HG02981 (cell line): ENCODE measurements at regions not wholly inside any gene's neighbourhood (a gene's known extent, or its start where the extent isn't known, plus 50 kb on each side); places are given as distances from the start of the nearest gene placed in this dataset.
"Not testable (repeated sequence)": the region's sequence is repeated elsewhere in the genome, so short reads cannot be mapped to it uniquely, and the experiment has no call there.

ENCODE experiments used
- ATAC-seq: cut with Tn5 transposase; IDR thresholded peaks from one replicate; pipeline ENCODE4 v1.9.1; 2021; ENCODE audit warnings: mild to moderate bottlenecking, moderate library complexity; ENCODE audit not compliant: unreplicated experiment

DNA sequence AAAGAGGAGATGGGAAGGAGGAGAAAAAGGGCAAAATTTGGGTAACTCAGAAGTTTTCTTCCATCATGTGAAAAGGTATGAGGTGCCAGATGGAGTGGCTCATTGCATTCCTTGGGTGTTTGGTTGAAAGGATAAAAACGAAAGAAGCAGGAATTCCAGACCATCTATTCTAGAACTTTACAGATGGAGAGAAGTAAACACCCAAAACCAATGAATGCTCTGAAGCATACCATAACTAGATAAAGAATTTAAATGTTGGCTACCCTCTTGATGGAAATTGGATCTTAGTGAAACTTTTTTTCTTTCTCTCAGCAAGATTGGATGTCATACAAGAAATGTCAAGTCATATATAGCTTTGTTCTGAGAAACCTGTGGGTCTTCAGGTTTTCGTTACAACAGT lies 175.6 kb upstream of the FAR2 start:
- no peak for ATAC-seq

DNA sequence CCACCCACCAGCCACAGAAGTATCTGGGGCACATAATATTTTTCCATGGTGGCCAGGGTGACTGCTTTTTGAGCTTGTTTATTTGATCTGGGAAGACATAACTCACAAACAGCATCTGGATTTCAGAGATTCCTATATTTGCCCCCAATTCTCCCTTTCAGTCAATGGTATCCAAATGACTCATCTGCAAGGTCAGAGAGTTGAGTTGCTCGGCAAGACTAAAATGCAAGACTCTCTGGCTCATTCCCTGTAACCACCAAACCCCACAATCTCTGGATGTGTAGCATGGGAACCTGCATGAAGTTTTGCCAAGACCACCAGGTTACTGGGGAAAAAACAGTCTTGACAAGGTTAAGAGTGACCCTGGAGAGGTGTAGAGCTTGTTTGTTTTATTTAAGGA lies 174.9 kb upstream of the FAR2 start:
- no peak for ATAC-seq

DNA sequence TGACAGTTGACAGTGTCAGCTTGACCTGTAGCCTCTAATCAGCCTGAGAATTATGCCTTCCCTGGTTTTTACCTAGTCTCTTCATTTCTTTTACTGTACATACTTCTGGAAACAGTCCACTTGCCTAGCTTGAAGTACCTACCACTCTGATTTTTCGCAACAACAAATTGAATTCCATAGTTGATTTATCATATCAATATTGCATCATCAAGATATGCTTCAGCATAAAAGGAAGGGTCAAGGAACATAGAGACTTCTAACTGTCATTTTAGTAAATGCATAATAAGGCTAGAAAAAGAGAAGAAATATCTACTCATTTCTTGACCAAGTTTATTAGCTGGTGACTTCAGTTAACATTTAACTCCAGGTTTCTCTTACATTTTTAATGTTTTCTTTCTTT lies 174.2 kb upstream of the FAR2 start:
- ATAC-seq = no peak

DNA sequence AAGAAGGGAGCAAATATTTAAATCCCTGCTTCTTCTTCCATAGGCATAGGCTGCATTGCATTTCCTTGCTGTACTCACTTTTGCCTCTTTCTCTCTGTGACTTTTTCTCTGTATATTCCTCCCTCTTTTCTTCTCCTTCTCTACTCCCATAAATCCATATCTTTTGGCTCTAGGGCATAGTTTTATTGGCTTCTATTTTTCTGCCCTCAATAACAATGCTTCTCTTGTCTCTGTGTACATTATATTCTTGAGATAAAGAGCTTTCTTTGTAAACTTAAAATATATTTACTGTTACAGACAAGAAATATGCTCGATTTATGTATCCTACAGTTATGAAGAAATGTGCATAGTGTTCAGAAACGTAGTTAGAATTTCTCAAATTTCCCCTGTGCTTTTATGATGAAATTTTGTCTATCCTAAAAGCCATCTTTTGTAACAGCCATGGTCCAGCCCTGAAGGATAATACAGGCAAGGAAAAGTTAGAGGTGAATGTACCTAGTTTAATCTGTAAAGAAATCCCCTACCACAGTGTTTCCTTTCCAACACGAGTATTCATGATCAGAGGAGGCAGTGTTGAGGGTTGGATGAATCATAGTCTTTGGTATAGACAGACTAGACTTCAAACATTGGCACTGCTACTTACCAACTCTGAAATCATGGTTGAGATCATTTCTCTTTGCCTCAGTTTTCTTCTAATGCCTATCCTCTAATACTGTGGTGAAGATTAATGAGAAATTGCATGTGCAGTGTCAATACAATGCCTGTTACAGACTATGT lies 173.3 kb upstream of the FAR2 start:
- ATAC-seq = no peak

DNA sequence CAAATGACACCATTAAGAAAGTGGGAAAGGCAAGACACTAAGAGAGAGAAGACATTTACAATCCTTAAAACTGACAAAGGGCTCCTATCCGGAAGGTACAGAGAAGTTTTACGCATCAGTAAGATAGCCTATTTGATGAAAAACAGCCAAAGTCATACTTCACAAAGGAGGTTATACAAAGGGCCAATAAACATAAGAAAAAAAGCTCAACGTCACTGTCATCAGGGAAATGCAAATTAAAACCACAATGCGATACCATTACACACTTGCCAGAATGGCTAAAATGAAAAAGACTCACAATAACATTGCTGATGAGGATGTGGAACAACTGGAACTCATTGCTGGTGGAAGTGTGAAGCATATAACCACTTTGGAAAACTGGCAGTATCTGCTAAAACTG lies 168.6 kb upstream of the FAR2 start:
- no peak for ATAC-seq

DNA sequence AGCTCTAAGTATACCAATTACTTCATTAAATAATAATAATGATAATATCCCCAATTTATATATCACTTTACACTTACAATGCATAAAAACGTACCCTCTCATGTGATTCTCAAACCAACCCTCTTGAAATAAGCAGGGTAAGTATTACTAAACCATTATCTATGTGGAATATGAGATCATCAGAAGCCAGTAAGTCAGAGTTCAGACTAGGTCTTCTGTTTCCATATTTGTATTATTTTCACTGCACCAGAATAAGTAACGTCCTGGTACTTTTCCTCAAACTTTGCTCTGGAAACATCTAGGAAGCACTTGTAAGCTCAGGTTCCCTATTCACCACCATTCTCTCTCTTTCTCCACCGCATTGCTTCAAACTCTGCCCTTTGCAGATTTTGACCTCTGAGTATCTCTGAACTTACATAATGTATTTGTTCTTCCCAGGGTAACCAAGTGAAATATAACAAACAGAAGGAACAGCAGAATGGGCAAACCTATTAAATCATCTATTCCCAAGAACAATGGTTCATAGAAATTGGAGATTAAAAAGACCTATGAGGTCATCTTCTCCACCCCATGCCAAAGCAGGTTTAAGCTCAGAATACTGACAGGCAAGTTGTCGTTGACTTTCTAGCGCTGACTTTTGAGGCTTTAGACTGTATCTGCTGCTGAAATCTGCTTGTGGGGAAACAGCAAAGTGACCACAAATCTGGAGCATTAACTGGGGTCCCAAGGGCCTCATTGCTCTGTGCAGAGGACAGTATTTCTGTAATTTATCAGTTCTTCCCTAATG lies 161.3 kb upstream of the FAR2 start:
- no peak for ATAC-seq

DNA sequence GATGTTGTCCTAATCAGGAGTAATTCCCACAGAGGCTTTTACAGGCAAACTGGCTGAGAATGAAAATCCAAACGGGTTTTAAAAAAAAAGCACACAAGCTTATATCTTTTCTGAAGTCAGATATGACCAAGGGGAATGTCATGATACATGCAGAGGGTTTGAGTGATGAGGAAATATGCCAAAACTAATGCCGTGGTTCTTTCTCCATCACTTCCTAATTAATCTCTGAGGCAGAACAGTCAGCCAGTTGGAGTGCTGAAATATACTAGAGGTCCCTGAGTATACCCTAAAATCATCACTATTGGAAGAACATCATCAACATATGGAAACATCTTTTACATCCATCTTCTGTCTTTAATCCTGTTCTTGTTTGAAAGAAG lies 160.8 kb upstream of the FAR2 start:
- ATAC-seq = no peak

DNA sequence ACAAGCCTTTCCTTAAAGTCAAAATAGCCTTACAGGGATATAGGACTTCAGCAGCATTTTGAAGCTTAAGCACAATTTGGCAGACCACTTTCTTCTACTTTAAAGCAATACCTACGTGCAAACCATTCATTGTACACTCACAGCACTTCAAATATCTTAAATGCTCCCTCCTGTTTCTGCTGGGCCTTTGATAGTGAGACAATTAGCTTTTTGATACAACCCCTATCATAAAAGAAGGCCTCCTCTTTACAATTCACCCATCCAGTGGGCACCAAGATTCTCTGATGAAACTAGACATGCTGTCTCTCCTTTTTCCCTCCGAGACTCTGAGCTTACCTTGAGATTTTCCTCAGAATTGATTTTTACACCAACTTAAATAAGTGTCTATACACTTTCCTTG lies 157.5 kb upstream of the FAR2 start:
- no peak for ATAC-seq

DNA sequence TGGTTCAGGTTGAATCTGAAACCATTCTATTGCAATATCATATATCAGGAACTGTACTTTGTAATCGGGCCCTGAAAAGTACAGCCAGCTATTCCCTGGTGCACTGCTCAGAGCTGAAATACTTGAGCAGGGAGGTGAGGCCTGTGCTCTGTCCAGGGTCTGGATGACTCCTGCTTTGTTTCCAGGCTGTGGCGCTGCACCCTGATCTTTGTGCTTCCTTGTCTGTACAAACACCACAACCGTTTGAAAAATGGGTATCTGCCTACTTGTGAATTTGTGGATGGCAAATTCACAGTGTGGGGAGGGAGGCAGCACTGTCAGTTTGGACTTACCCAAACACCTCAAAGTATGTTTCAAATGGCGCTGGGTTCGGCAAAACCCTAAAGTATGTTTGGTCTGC lies 155.4 kb upstream of the FAR2 start:
- ATAC-seq = no peak

DNA sequence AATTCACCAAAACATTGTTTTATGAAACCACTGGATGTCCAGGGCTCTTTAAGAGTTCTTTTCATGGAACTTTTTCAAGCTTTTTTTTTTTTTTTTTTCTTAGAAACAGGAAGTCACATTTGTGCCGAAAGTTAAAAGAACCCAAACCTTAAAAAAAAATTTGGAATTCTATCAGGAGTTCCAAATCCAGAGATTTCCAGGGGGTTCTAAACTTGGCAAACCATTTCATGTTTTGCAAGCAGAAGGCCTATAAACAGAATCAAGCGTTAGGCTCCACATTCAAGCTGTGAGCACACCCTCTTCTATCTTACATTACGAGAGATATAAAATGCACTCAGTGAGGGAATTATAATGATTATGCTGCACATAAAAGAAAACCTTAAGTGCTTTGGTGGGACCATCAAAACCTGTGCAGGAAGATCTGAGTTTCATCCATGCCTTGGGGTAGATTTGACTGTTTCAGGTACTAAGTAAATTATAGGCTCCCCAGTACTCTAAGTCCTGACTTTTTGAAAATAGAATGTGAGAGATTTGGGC lies 154.8 kb upstream of the FAR2 start:
- no peak for ATAC-seq

DNA sequence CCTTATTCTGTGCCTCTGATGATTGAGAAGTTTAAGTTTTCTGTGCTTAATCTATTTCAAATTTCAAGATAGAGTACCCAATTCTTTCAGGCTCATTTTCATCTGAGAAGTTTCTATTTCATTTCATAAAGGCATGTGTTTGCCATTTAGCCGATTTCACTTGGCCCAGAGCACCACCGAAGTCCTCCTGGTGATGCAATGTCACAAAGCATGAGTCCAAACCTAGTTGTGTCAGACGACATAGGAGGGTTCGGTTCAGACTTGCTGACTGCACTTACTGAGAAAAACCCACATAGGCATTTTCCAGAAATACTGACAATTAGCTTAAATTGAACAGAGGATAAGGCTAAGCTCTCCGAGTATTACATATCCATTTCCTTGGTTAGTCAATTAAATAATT lies 152.4 kb upstream of the FAR2 start:
- ATAC-seq = no peak

DNA sequence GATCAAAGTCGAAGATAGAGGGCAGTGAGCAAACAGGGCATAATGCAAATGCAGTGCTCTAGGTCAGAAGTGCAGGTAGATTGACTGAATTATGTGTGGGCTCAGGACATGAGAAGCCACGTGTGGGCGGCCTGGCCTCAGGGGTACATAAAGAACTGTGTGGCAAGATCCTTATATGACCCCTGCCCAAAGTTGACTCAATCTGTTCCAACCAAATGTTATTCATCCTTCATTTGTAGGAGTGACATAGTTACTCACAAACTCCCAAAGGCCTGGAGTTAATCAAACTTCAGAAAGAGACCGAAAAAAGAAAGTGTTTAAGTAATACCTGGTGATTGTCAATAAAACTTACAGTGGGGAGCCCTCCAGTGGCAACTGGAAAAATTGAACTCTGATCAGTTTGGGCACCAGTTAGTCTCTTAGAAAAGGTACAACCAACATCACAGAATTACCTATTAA lies 150.4 kb upstream of the FAR2 start:
- ATAC-seq = no peak

DNA sequence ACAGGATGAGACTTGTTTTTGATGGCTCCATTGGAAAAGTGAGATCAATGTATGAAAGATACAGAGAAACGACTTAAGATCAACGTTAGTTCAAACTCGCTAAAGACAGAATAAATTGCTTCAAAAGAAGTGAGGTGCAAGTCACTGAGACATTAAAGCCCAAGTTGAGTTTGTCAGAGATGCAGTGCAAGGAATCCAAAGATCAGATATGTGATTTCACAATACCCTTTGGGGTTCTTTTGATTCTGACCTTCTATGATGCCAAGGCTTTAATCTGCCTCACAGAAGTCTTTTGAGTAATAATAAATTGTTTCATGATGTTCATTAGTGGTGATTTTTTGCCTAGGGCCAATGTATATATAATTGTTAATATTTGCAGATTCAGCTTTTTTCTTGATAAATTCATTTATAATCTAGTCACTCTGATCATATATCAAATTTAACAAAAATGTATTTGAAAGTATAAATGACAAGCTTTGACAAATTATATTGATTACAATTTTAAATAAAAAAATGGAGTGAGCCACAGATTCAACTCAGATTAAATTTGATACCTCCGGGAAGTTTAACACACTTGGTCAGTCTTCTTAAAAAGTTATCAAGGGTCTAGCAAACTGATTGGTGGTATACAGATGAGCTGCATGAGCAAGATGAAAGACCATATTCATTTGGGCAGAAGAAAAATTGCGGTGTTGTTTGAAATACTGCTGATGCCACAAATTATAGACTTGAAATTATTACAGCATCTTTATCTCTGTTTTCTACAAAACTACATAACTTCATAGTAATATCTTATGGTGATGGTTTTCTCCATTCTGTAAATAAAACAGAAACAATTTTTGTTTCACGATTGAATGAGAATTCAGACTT lies 144.8 kb upstream of the FAR2 start:
- no peak for ATAC-seq

DNA sequence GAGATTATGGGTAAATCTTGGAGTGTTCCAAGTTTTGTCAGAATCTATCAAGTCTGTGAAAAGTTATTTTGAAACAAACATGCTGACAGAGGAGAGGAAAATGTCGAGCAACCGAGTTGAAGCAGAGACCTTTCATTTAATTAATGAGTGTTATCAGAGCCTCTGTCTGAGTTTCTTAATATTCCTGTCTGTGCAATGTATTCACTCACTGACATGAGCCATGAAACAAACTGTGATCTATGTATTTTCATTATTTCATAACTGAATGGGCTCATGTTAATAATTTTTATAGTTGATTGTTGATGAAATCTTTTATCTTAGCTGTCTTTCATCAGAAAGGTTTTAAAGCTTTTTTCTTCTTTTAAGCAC lies 144.2 kb upstream of the FAR2 start:
- no peak for ATAC-seq

DNA sequence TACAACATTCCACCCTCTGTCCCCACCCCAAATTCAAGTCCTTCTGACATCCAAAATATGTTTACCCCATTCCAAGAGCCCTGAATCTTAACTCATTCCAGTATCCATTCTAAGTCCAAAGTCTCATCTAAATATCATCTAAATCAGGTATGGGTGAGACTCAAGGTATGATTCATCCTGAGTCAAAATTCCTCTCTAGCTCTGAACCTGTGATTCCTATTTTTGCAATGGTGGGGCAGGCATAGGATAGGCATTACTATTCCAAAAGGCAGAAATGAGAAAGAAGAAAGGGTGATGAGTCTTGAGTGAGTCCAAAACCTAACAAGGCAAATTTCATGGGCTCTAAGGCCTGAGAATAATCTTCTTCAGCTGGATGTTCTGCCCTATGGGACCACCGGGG lies 140.3 kb upstream of the FAR2 start:
- ATAC-seq = no peak

DNA sequence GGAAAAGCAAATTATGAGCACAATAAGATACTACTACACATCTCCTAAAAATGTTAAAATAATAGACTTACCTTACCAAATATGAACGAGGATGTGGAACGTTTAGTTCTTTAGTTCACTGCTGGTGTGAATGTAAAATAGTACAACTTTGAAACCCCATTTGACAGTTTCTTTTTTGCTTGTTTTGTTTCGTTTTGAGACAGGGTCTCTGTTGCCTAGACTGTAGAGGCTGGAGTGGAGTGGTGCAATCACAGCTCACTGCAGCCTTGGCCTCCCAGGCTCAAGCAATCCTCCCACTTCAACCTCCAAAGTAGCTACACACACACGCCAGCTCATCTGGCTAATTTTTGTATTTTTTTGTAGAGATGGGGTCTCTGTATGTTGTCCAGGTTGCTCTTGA lies 136.4 kb upstream of the FAR2 start:
- no peak for ATAC-seq

DNA sequence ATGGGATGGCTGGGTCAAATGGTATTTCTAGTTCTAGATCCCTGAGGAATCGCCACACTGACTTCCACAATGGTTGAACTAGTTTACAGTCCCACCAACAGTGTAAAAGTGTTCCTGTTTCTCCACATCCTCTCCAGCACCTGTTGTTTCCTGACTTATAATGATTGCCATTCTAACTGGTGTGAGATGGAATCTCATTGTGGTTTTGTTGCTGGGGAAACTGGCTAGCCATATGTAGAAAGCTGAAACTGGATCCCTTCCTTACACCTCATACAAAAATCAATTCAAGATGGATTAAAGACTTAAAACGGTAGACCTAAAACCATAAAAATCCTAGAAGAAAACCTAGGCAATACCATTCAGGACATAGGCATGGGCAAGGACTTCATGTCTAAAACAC lies 131.5 kb upstream of the FAR2 start:
- not testable (repeated sequence) for ATAC-seq

DNA sequence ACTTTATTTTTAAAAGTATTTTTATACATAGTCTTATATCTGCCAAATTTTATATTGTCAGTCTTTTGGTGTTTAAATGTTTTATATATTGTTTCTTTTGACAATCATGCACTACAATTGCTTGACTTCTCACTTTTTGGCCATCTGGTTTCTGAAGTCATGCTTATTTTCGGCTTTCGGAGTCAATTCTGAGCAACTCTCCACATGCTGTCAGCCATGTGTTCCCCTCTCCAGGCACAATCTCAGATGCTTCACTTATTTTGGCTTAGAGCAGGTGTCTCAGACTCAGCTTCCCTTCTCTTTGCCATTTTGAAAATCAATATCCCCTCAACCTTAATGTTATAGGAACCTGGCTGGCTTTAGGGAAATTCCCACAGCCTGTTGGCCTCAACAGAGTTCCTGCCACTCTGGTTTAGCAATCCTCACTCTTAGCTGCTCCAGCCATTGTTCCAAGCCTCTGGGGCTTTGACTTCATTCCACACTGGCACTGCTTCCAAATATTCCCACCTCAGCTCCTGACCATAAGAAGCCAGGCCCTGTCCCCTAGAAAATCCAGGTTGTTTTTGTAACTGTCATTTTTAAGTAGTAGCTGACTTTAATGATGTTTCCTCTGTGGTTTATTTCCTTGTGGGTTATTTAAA lies 125.5 kb upstream of the FAR2 start:
- no peak for ATAC-seq

DNA sequence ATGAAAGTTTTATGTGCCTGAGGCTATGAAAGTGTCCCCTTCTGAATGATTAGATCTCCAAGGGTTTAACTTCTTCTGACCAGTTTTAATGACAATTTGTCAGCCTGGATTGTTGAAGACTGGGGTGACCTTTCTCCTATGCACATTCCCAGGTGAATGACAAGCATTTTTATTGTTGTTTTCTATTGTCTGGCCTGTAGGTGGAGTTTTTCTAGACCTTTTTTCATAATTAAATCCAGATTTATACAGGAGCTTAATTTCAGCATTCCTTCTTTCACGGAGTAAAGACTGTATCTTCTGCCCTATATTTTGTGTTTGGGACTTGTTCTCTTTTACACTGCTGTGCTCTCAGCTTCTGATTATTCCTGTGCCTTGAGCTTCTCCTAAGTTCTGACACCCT lies 125.0 kb upstream of the FAR2 start:
- ATAC-seq = no peak

DNA sequence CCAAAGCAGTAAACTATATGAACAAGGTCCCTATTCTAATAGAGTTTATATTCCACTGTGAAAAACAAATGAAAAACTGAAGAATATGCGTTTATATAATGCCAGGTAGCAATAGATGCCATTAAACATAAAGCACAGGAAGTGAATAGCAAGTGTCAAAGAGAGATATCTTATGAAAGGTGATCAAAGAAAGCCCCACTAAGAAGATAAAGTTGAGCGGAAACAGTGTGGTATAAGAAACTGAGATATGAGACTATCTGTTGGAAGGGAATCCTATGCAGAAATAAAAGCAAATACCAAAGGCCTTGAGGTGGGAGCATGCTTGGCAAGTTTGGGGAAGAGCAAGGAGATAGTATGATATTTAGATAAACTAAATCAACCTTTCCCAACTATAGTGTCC lies 123.1 kb upstream of the FAR2 start:
- ATAC-seq = no peak

DNA sequence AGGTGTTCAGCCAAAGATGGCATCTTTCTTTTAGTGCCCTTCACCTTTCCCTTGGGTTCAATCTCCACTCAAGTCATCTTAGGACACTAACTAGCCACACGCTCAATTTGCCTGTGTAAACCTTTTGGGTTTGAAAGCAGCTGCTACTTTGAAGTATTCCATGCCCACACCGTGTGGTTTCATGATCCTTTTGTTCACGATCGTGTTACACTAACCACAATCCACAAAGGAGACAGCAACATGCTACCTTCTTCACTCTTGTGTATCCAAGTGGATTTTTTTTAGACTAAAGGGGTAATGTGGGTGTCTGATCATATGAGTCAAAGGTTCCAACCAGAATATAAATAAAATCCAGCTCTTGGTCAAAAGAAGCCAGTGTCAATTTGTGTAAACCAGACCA lies 122.7 kb upstream of the FAR2 start:
- no peak for ATAC-seq
